PFSK-1 (cell line): ENCODE measurements at regions not wholly inside any gene's neighbourhood (a gene's known extent, or its start where the extent isn't known, plus 50 kb on each side); places are given as distances from the start of the nearest gene placed in this dataset.

ENCODE experiments used
- FOXP2 ChIP-seq: optimal IDR thresholded peaks from 2 replicates; pipeline ENCODE3; 2011; ENCODE audit warnings: borderline replicate concordance, control low read depth, inconsistent platforms; ENCODE audit not compliant: insufficient read depth; ENCODE audit errors: extremely low read length, extremely low read depth
- POLR2AphosphoS5 ChIP-seq: IDR thresholded peaks from 2 replicates; pipeline ENCODE4 v1.6.1; 2012; ENCODE audit warnings: low read depth, mild to moderate bottlenecking, control low read depth, low read length, moderate library complexity
- SIN3A ChIP-seq: IDR thresholded peaks from 2 replicates; pipeline ENCODE4 v1.6.1; 2012; ENCODE audit warnings: mild to moderate bottlenecking, low read length, moderate library complexity, borderline replicate concordance; ENCODE audit not compliant: insufficient read depth
- TAF1 ChIP-seq: IDR thresholded peaks from 2 replicates; pipeline ENCODE4 v1.6.1; 2012; ENCODE audit warnings: low read length, control low read depth, borderline replicate concordance; ENCODE audit not compliant: insufficient read depth
- TF ChIP-seq, protein P1 (sequence below), 2 experiments: IDR thresholded peaks; 2 replicates each; pipeline versions ENCODE4 v1.6.1 to v1.8.0; 2011 to 2012; ENCODE audit warnings: low read depth in 2 of 2, low read length in 2 of 2, control low read depth in 1 of 2, inconsistent platforms in 1 of 2, mild to moderate bottlenecking in 1 of 2, moderate library complexity in 1 of 2; ENCODE audit not compliant: insufficient read depth in 1 of 2

GRCh38 chr3:30313840-30314239 lies 292.6 kb upstream of the TGFBR2 start:
- TF ChIP-seq, protein P1, sequence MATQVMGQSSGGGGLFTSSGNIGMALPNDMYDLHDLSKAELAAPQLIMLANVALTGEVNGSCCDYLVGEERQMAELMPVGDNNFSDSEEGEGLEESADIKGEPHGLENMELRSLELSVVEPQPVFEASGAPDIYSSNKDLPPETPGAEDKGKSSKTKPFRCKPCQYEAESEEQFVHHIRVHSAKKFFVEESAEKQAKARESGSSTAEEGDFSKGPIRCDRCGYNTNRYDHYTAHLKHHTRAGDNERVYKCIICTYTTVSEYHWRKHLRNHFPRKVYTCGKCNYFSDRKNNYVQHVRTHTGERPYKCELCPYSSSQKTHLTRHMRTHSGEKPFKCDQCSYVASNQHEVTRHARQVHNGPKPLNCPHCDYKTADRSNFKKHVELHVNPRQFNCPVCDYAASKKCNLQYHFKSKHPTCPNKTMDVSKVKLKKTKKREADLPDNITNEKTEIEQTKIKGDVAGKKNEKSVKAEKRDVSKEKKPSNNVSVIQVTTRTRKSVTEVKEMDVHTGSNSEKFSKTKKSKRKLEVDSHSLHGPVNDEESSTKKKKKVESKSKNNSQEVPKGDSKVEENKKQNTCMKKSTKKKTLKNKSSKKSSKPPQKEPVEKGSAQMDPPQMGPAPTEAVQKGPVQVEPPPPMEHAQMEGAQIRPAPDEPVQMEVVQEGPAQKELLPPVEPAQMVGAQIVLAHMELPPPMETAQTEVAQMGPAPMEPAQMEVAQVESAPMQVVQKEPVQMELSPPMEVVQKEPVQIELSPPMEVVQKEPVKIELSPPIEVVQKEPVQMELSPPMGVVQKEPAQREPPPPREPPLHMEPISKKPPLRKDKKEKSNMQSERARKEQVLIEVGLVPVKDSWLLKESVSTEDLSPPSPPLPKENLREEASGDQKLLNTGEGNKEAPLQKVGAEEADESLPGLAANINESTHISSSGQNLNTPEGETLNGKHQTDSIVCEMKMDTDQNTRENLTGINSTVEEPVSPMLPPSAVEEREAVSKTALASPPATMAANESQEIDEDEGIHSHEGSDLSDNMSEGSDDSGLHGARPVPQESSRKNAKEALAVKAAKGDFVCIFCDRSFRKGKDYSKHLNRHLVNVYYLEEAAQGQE (IDR thresholded peaks at IDR 0.05; ENCODE audit: insufficient read depth in 1 of 2, low read depth in 2 of 2, low read length in 2 of 2) = no peak
- TF ChIP-seq TAF1 (no peak), SIN3A (no peak), POLR2AphosphoS5 (no peak), FOXP2 (no peak)

DNA sequence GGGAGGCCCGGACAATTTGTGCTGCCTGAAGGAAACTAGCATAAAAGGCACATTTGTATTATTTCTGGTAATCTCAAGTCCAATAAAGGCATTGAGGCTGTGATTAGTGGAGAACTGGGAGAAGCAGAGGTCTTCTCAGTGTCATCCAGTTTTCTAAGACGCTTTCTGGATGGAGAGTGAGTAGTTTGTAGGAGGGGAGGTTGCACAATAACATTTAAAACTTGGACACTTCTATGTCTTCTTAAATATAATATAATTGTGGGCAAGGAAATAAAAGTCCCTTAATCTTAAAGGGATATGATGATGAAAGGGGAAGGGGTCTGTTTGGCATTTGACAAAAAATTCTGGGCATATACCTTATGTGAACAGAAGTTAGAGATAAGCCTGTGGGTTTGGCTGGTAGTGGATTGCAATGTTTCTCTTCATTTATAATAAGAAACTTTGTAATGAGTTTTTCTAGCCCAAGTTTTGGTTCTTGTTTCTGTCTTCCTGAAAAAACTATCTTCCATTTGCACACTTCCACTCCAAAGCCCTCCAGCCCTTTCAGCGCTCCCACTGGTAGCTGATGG lies 291.6 kb upstream of the TGFBR2 start:
- TF ChIP-seq, protein P1 (IDR thresholded peaks at IDR 0.05; ENCODE audit: insufficient read depth in 1 of 2, low read depth in 2 of 2, low read length in 2 of 2) = no peak

DNA sequence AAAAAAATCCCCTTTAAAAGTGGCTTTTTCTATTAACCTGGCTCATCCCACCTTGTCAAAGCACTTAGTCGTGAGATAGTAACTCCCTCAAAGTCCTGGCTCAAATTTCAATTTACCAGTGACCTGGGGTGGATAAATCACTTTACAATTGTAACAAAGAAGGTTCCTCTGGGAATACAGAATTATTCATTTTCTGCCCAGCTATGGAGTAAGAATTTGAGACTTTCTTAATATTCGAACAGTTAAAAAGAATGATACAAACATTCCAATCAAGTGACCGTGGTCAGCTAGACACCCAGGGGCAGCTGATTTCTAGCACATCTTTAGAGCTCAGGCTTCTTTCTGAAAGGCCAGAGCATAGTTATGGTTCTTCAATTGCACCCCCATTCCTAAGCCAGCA lies 291.0 kb upstream of the TGFBR2 start:
- TF ChIP-seq TAF1 = no peak
- TF ChIP-seq, protein P1 (IDR thresholded peaks at IDR 0.05; ENCODE audit: insufficient read depth in 1 of 2, low read depth in 2 of 2, low read length in 2 of 2) = no peak
- TF ChIP-seq POLR2AphosphoS5 = no peak
- no peak for TF ChIP-seq SIN3A
- no peak for TF ChIP-seq FOXP2

DNA sequence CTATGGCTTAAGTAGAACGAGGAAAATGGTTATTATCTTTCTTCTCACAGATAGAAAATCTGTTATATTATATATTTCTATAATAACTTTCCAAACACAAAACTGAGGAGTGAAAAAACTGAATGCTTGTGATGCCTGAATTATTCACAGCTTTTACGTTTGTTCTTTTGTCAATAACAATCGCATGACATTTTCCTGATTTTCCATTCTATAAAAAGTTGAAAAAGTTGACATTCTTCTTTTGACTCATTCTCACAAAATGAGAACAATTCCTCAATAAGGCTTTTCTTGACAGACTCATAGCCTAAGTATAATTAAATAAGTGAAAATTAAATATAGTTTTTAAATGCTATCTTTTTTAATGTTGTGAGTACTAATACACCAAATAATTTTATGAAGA lies 288.8 kb upstream of the TGFBR2 start:
- TF ChIP-seq POLR2AphosphoS5 (no peak), FOXP2 (no peak), TAF1 (no peak), SIN3A (no peak)
- TF ChIP-seq, protein P1 (IDR thresholded peaks at IDR 0.05; ENCODE audit: insufficient read depth in 1 of 2, low read depth in 2 of 2, low read length in 2 of 2) = no peak

DNA sequence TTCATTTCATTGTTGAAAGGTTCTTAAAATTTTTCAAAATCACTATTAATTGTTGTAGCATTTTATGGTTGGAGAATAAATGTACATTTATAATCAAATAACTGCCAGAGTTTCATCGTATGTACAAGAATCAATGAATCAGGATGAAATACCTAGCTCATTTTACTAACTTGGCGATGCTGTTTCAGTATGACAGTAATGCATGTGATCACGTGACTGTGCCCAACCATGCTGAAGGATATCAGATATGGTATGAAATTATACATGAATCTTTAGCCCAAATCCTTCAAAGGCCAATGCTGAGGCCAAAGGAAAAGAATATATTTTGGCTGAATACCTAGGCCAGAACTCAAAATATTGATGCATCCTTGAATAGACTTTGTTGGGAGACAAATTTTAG lies 288.3 kb upstream of the TGFBR2 start:
- TF ChIP-seq FOXP2 (no peak), TAF1 (no peak), POLR2AphosphoS5 (no peak), SIN3A (no peak)
- TF ChIP-seq, protein P1 (IDR thresholded peaks at IDR 0.05; ENCODE audit: insufficient read depth in 1 of 2, low read depth in 2 of 2, low read length in 2 of 2) = no peak
